Effector CD8-positive, alpha-beta T cell (primary cell): ENCODE measurements at regions not wholly inside any gene's neighbourhood (a gene's known extent, or its start where the extent isn't known, plus 50 kb on each side); places are given as distances from the start of the nearest gene placed in this dataset.
"Not testable (repeated sequence)": the region's sequence is repeated elsewhere in the genome, so short reads cannot be mapped to it uniquely, and the experiment has no call there.

Experiments used
- DNase-seq: peaks from one replicate; lab custom pipeline; 2025; lab: John Stamatoyannopoulos, UW

DNA sequence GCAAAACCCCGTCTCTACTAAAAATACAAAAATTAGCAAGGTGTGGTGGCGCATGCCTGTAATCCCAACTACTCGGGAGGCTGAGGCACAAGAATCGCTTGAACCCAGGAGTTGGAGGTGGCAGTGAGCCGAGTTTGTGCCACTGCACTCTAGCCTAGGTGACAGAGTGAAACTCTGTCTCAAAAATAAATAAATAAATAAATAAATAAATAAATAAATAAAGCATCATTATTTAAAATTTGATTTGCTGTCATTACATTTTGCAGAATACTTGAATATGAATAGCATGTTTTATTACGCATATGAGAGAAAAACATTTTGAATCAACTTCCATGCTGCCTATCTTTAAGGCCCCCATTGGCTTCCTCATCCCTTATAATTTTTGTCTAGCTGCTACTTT, 53.4 kb upstream of the MED14 start:
- not testable (repeated sequence) for DNase-seq

DNA sequence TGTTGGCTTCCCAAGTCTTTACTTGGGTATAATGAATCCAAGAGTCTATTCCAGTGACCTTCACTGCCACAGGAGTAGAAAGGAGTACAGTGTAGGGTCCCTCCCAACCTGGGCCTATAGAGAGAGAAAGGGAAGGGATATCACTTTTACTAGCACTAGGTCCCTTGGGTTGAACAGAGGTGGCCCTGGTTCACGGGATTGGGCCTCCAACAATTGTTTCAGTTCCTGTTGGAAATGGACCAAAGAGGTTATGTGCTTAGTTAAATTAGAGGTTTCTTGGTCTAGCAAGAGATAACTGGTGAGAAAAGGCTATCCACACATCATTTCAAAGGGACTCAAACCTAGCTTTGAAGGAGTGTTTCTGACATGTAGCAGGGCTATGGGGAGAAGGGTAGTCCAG, 57.1 kb upstream of the MED14 start:
- DNase-seq: no peak

DNA sequence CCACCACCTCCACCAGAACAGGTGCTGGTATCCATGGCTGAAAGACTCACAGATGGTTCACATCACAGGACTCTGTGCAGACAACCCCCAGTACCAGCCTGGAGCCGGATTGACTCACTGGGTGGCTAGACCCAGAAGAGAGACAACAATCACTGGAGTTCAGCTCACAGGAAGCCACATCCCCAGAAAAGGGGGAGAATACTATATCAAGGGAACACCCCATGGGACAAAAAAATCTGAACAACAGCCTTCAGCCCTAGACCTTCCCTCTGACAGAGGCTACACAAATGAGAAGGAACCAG, 59.4 kb upstream of the MED14 start:
- not testable (repeated sequence) for DNase-seq

DNA sequence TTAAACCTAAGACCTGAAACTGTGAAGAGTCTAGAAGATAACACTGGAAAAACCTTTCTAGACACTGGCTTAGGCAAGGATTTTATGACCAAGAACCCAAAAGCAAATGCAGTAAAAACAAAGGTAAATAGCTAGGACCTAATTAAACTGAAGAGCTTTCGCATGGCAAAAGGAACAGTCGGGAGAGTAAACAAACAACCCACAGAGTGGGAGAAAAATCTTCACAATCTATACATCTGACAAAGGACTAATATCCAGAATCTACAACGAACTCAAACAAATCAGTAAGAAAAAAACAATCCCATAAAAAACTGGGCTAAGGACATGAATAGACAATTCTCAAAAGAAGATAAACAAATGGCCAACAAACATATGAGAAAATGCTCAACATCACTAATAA, 64.4 kb upstream of the MED14 start:
- not testable (repeated sequence) for DNase-seq

DNA sequence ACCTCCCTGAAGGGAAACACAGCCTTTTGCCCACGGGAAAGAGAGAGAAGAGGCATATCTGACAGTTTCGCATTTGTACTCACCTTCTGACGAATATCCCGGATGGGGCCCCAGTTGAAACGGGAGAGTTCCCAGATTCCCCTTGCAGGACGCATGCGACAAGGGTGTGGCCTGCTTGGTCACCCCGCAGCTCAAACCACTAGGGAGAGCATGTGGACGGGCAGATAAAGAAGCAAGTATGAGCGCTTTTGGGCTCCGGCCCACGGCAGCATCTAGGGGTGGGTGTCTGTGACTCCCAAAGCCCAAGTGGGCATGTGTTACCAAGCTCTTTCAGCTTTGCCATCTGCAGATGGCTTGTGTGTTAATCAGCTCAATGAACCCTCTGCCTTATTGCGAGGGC, 70.1 kb upstream of the MED14 start:
- no peak for DNase-seq

GRCh38 chrX:40806513-40807220, 71.3 kb upstream of the MED14 start:
- no peak for DNase-seq

GRCh38 chrX:40807384-40807783, 72.0 kb upstream of the MED14 start:
- DNase-seq: no peak

- DNase-seq: no peak
Measured at GRCh38 chrX:40808203-40808602, 72.9 kb upstream of the MED14 start.

GRCh38 chrX:40809210-40809609, 73.9 kb upstream of the MED14 start:
- DNase-seq: no peak

DNA sequence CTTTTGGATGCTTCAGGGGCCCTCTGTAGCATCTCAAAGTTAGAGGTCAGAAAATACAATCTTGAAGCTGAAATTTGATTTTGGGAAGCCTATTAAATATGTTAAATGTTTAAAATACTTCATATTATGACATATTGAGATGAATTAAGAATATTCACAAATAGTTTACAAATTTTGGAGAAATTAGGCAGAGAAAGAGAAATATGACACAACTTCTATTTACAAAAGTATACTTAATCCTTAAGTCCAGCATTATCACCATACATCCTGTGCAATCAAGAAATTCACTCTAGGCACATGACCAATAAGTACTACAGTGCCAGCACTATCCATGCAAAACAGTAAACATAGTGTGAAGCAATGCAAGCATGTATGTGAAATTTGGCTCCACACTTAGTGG, 79.7 kb upstream of the MED14 start:
- not testable (repeated sequence) for DNase-seq

DNA sequence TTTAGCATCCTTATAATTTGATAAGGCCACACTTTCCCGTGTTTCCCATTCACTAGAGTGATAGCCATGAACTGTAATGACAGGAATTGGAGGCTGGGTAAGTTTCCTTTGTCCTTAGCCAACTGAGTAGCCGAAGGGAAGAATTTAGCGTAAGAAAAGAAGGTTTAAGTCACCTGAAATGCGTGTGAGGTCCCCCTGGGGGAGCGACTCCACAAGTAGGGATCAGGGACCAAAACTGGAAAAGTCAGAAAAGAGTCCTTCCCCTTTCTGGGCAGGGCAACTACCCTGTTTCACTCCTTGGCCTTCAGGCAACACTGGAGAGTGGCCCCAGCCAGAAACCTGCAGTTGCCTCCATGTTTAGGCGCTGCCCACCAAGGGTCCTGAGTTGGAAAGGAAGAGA, 81.6 kb upstream of the MED14 start:
- no peak for DNase-seq

DNA sequence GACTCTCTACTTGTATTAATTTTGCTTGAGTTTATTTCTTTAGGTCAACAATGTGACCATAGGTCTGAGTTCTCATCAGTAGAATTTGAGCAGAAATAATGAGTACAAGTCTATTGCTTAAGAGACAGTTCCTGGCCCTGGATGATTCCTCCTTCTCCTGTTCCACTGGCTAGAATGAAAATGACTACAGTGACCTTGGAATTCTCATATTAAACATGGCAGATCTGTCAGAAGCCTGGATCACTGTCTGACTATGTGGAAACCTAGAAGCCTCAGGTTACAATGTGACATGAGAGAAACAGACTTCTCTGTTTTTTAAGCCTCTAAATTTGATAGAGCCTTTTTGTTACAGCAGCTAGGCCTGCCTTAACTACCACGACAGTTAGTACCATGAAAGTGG, 82.9 kb upstream of the MED14 start:
- no peak for DNase-seq

DNA sequence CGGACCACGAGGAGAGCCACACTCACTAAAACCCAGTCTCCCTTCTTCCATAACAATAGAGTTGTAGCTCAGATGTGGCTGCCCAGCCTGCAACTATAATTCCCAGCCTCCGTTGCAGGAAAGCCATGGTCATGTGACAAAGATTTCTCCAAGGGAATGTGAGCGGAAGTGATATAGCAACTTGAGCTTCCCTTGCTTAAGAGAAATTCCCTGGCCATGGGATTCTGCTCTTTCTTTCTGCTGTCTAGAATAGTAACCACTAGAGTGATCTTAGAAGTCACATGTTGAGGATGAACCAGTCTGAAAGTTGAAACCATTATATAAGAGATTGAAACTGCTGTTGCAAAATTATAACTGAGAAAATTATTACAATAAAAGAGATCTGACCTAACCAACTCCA, 86.4 kb upstream of the MED14 start:
- no peak for DNase-seq

GRCh38 chrX:40827331-40827730, 92.0 kb upstream of the MED14 start:
- no peak for DNase-seq

- DNase-seq: no peak
Measured at GRCh38 chrX:40831750-40832149, 96.4 kb upstream of the MED14 start.

GRCh38 chrX:40832723-40833122, 97.4 kb upstream of the MED14 start:
- no peak for DNase-seq

GRCh38 chrX:40834225-40834624, 98.9 kb upstream of the MED14 start:
- DNase-seq: no peak

DNA sequence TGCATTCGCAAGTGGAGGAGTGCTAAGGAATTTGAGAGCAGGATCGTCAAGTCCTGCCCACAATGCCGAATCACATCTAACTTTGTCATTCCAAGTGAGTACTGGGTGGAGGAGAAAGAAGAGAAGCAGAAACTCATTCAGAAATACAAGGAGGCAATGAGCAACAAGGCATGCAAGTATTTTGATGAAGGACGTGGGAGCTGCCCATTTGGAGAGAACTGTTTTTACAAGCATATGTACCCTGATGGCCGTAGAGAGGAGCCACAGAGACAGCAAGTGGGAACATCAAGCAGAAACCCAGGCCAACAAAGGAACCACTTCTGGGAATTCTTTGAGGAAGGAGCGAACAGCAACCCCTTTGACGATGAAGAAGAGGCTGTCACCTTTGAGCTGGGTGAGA, 100.2 kb upstream of the MED14 start:
- no peak for DNase-seq

DNA sequence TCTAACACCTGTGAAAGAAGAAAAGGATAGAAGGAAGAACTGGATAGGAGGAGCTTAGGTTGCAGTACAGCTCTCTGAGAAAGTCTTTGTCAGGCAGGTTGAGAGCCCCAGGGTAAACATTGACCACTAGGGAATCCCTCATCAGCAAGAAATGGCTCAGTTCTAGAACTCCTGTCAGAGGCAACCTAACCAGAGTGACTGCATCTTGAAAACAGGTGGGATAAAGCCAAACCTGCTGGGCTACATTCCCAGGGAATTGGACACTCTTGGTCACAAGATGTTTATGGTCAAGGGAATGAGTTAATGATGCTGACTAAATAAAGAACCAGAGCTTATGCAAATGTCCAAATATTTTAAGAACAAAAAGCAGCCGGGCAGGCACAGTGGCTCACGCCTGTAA, 108.3 kb upstream of the MED14 start:
- DNase-seq: no peak

- no peak for DNase-seq
Measured at GRCh38 chrX:40844471-40844870, 109.1 kb upstream of the MED14 start.

GRCh38 chrX:40845331-40845911, 110.1 kb upstream of the MED14 start:
- DNase-seq: no peak

- DNase-seq: no peak
Measured at GRCh38 chrX:40849906-40850823, 114.8 kb upstream of the MED14 start.

GRCh38 chrX:40852586-40852985, 117.2 kb upstream of the MED14 start:
- DNase-seq: no peak
